HG03103 (cell line): ENCODE measurements at regions not wholly inside any gene's neighbourhood (a gene's known extent, or its start where the extent isn't known, plus 50 kb on each side); places are given as distances from the start of the nearest gene placed in this dataset.

Experiments used
- ATAC-seq: cut with Tn5 transposase; IDR thresholded peaks from one replicate; pipeline ENCODE4 v1.9.1; 2021; ENCODE audit warnings: low read depth; ENCODE audit not compliant: unreplicated experiment

GRCh38 chr7:84261509-84261908 lies 66.9 kb upstream of the SEMA3A start:
- ATAC-seq = no peak

GRCh38 chr7:84258628-84259027 lies 64.0 kb upstream of the SEMA3A start:
- ATAC-seq = no peak

GRCh38 chr7:84256571-84256971 lies 62.0 kb upstream of the SEMA3A start:
- no peak for ATAC-seq

- ATAC-seq = no peak
Measured at GRCh38 chr7:84251277-84251781, 56.7 kb upstream of the SEMA3A start.

GRCh38 chr7:84250452-84250851 lies 55.9 kb upstream of the SEMA3A start:
- ATAC-seq = no peak

- no peak for ATAC-seq
Measured at GRCh38 chr7:84249656-84250055, 55.1 kb upstream of the SEMA3A start.

DNA sequence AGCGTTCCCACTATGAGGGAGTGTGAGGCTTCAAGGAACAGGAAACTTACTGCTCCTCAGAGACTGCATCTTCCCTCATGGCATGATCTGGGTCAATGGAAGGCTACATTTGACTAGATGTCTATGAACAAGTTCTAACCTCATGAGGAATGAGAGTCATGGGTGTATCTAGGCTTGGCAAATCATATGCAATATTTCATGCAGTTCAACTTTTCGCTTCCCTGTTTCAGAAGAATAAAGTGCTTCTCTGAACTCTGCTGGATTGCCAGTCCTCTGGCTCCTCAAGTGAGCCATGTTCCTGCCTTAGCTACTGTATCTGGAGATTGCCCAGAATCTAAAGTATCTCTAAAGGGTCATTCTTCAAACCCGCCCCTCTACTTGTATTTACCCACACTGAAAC lies 54.3 kb upstream of the SEMA3A start:
- ATAC-seq = no peak

- ATAC-seq = no peak
Measured at GRCh38 chr7:84248267-84248666, 53.7 kb upstream of the SEMA3A start.

GRCh38 chr7:84247591-84247990 lies 53.0 kb upstream of the SEMA3A start:
- no peak for ATAC-seq

DNA sequence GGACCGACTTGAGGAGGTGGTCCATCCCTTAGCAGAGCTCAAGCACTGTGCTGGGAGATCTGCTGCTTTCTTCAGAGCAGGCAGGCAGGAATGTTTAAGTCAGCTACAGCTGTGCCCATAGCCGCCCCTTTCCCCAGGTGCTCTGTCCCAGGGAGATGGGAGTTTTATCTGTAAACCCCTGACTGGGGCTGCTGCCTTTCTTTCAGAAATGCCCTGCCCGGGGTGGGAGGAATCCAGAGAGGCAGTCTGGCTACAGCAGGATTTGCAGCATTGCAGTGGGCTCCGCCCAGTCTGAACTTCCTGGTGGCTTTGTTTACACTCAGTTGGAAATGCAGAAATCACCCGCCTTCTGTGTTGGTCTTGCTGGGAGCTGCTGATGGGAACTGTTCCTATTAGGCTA lies 51.2 kb upstream of the SEMA3A start:
- ATAC-seq = no peak
